ENCODE measurements at regions not wholly inside any gene's neighbourhood (a gene's known extent, or its start where the extent isn't known, plus 50 kb on each side); places are given as distances from the start of the nearest gene placed in this dataset.

DNA sequence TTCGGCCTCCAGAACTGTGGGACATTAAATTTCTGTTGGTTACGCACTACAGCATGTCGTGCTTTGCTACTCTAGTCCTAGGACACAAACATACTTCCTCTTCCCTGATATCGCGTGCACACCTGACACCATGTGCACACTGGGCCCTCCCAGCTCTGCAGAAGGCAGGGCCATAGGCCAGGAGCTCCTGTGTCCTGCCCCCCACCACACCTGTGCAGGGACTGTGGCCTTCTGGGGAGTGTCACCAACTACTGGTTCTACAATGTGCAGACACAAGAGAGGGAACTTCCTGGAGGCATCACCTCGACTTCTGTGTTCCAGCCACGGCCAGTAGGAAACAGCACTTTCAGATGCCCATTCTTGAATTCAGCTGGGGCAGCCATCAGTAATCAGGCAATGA is 646.4 kb upstream of the MGMT start:
- no peak overlapping the region for H3K4me3 ChIP-seq
- TF ChIP-seq EZH2phosphoT487 (IDR thresholded peaks at IDR 0.05; ENCODE audit: low read depth, severe bottlenecking, unreplicated experiment) (no peak), EZH2 (IDR thresholded peaks at IDR 0.05; ENCODE audit: borderline replicate concordance) (no peak)
- TF ChIP-seq, protein P1, sequence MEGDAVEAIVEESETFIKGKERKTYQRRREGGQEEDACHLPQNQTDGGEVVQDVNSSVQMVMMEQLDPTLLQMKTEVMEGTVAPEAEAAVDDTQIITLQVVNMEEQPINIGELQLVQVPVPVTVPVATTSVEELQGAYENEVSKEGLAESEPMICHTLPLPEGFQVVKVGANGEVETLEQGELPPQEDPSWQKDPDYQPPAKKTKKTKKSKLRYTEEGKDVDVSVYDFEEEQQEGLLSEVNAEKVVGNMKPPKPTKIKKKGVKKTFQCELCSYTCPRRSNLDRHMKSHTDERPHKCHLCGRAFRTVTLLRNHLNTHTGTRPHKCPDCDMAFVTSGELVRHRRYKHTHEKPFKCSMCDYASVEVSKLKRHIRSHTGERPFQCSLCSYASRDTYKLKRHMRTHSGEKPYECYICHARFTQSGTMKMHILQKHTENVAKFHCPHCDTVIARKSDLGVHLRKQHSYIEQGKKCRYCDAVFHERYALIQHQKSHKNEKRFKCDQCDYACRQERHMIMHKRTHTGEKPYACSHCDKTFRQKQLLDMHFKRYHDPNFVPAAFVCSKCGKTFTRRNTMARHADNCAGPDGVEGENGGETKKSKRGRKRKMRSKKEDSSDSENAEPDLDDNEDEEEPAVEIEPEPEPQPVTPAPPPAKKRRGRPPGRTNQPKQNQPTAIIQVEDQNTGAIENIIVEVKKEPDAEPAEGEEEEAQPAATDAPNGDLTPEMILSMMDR (IDR thresholded peaks at IDR 0.05; ENCODE audit: poor library complexity): no peak
- no peaks in the 10 kb centered on the region for H3K36me3 ChIP-seq (replicated peaks; ENCODE audit: insufficient read depth, low read depth)
- no peaks in the 10 kb centered on the region for H3K27me3 ChIP-seq
- 76% methylated on average over 7 of the region's 7 CpGs for WGBS (ENCODE audit: low lambda C conversion rate, missing lambda C conversion rate)
- no peaks in the 10 kb centered on the region for H3K9me2 ChIP-seq (replicated peaks; ENCODE audit: insufficient read depth)
- no peaks in the 10 kb centered on the region for H3K4me1 ChIP-seq (ENCODE audit: insufficient read depth)
- H4K20me1 ChIP-seq (ENCODE audit: insufficient read depth, poor library complexity, severe bottlenecking): no peaks in the 10 kb centered on the region
- no peak for DNase-seq (ENCODE audit: low spot score)
- H2AFZ ChIP-seq: no peak overlapping the region
- no peaks in the 10 kb centered on the region for H3K79me2 ChIP-seq
- no peak overlapping the region for H3K4me2 ChIP-seq
- no peaks in the 10 kb centered on the region for H3K9me3 ChIP-seq (ENCODE audit: low read depth)
- H3K27ac ChIP-seq: no peak overlapping the region

DNA sequence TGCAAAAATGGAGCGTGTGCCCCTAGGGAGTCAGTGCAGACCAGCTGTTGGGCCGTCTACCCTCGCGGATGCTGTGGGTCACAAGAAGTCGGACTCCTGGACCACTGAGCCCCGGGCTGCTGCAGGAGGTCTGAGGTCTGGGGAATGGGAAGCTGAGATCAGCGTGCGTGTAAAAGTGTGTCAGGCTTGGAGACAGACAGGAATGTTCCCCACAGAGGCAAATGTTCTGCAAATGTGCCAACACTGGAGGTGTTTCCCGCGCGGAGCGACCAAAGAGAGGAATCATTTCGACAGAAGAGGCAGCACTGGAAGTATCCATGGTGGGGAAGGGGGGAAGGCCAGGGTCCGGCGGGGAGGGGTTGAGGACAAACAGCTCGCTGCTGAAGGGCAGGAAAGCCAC is 643.8 kb upstream of the MGMT start:
- no peak for DNase-seq (ENCODE audit: low spot score)
- no peaks in the 10 kb centered on the region for H3K36me3 ChIP-seq (replicated peaks; ENCODE audit: insufficient read depth, low read depth)
- H3K27ac ChIP-seq: no peak overlapping the region
- H2AFZ ChIP-seq: no peak overlapping the region
- H3K9me3 ChIP-seq (ENCODE audit: low read depth): no peaks in the 10 kb centered on the region
- no peaks in the 10 kb centered on the region for H3K79me2 ChIP-seq
- TF ChIP-seq EZH2 (IDR thresholded peaks at IDR 0.05; ENCODE audit: borderline replicate concordance) (no peak), EZH2phosphoT487 (IDR thresholded peaks at IDR 0.05; ENCODE audit: low read depth, severe bottlenecking, unreplicated experiment) (no peak)
- TF ChIP-seq, protein P1 (IDR thresholded peaks at IDR 0.05; ENCODE audit: poor library complexity): no peak
- no peak overlapping the region for H3K4me2 ChIP-seq
- no peaks in the 10 kb centered on the region for H3K27me3 ChIP-seq
- no peaks in the 10 kb centered on the region for H3K4me1 ChIP-seq (ENCODE audit: insufficient read depth)
- H4K20me1 ChIP-seq (ENCODE audit: insufficient read depth, poor library complexity, severe bottlenecking): no peaks in the 10 kb centered on the region
- no peaks in the 10 kb centered on the region for H3K9me2 ChIP-seq (replicated peaks; ENCODE audit: insufficient read depth)
- whole genome bisulfite sequencing (ENCODE audit: low lambda C conversion rate, missing lambda C conversion rate): 95% methylated on average over 13 of the region's 16 CpGs
- no peak overlapping the region for H3K4me3 ChIP-seq

DNA sequence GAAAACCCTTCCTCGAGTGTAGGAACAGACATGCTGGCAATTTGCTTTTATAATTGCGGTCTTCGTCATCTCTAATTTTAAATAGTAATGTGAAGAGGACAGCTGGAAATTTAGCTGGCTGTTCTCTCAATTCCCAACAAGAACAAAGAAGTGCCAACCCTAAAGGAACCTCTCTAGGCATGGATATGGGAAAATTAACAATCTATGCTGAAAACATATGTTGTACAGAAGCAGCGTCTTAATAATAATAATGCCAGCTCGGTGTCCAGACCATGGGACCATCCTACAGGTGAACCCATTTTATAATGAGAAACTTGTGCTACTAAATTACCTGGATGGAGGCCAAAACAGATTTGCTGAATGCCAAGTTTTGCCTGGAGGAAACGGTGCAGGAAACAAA is 641.4 kb upstream of the MGMT start:
- Histone ChIP-seq H3K27ac (no peak overlapping the region), H3K79me2 (no peaks in the 10 kb centered on the region), H3K36me3 (replicated peaks; ENCODE audit: insufficient read depth, low read depth) (no peaks in the 10 kb centered on the region), H3K4me3 (no peak overlapping the region), H3K4me2 (no peak overlapping the region), H3K27me3 (peaks cover 6% of the 10 kb centered on the region), H2AFZ (no peak overlapping the region), H4K20me1 (ENCODE audit: insufficient read depth, poor library complexity, severe bottlenecking) (no peaks in the 10 kb centered on the region), H3K4me1 (ENCODE audit: insufficient read depth) (no peaks in the 10 kb centered on the region), H3K9me3 (ENCODE audit: low read depth) (no peaks in the 10 kb centered on the region), H3K9me2 (replicated peaks; ENCODE audit: insufficient read depth) (no peaks in the 10 kb centered on the region)
- no peak for DNase-seq (ENCODE audit: low spot score)
- 89% methylated on average over 6 of the region's 6 CpGs for WGBS (ENCODE audit: low lambda C conversion rate, missing lambda C conversion rate)
- TF ChIP-seq EZH2 (IDR thresholded peaks at IDR 0.05; ENCODE audit: borderline replicate concordance) (no peak), EZH2phosphoT487 (IDR thresholded peaks at IDR 0.05; ENCODE audit: low read depth, severe bottlenecking, unreplicated experiment) (no peak)
- TF ChIP-seq, protein P1 (IDR thresholded peaks at IDR 0.05; ENCODE audit: poor library complexity): no peak

DNA sequence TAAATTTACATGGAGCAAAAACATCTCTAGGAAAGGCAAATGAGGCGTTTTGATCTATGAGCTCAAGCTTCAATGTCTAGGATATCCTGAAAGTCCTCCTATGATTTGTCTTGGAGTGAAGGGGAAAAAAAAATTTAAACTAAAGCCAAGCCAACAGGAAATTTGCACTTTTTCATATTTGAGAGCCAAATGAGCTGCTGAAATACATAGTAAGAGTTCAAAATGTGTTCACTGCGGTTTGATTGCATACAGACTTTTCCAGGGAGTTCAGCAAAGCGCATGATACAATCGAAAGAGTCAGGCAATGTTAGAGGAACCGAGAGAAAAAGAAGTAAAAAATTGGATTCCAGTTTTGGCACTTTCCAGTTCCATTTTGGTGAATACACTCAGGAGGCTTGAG is 633.4 kb upstream of the MGMT start:
- H3K9me3 ChIP-seq (ENCODE audit: low read depth): no peaks in the 10 kb centered on the region
- no peak overlapping the region for H3K27ac ChIP-seq
- H3K4me3 ChIP-seq: no peak overlapping the region
- DNase-seq (ENCODE audit: low spot score): no peak
- no peaks in the 10 kb centered on the region for H3K79me2 ChIP-seq
- no peak for TF ChIP-seq EZH2 (IDR thresholded peaks at IDR 0.05; ENCODE audit: borderline replicate concordance)
- TF ChIP-seq, protein P1 (IDR thresholded peaks at IDR 0.05; ENCODE audit: poor library complexity): no peak
- TF ChIP-seq EZH2phosphoT487 (IDR thresholded peaks at IDR 0.05; ENCODE audit: low read depth, severe bottlenecking, unreplicated experiment): no peak
- H3K27me3 ChIP-seq: peaks cover 15% of the 10 kb centered on the region
- WGBS (ENCODE audit: low lambda C conversion rate, missing lambda C conversion rate): 92% methylated on average over 5 of the region's 5 CpGs
- H3K4me2 ChIP-seq: no peak overlapping the region
- H2AFZ ChIP-seq: no peak overlapping the region
- no peaks in the 10 kb centered on the region for H3K4me1 ChIP-seq (ENCODE audit: insufficient read depth)
- no peaks in the 10 kb centered on the region for H3K9me2 ChIP-seq (replicated peaks; ENCODE audit: insufficient read depth)
- H3K36me3 ChIP-seq (replicated peaks; ENCODE audit: insufficient read depth, low read depth): no peaks in the 10 kb centered on the region
- H4K20me1 ChIP-seq (ENCODE audit: insufficient read depth, poor library complexity, severe bottlenecking): no peaks in the 10 kb centered on the region
